ENCODE measurements at regions not wholly inside any gene's neighbourhood (a gene's known extent, or its start where the extent isn't known, plus 50 kb on each side); places are given as distances from the start of the nearest gene placed in this dataset.

DNA sequence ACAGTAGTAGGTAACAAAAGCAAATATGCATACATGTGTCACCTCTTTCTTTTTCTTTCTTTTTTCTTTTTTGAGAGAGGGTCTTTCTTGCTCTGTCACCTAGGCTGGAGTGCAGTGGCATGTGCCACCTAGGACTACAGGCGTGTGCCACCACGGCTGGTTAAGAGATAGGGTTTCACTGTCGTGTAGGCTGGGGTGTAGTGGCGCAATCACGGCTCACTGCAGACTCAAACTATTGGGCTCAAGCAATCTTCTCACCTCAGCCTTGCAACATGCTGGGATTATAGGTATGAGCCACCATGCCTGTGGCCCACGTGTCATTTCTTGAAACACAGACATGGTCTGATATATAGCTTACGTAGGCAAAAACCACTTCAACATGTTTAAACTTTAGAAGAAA, 397.7 kb upstream of the PMFBP1 start:
- intact Hi-C loops (cut with DNase I; ENCODE audit: low total_unique reads): no loop called here
- H3K36me3 ChIP-seq: no peaks in the 10 kb centered on the region
- no peak overlapping the region for H3K4me3 ChIP-seq
- no peak for DNase-seq
- no peaks in the 10 kb centered on the region for H3K4me1 ChIP-seq
- H3K9me3 ChIP-seq: no peaks in the 10 kb centered on the region
- TF ChIP-seq, protein P1, sequence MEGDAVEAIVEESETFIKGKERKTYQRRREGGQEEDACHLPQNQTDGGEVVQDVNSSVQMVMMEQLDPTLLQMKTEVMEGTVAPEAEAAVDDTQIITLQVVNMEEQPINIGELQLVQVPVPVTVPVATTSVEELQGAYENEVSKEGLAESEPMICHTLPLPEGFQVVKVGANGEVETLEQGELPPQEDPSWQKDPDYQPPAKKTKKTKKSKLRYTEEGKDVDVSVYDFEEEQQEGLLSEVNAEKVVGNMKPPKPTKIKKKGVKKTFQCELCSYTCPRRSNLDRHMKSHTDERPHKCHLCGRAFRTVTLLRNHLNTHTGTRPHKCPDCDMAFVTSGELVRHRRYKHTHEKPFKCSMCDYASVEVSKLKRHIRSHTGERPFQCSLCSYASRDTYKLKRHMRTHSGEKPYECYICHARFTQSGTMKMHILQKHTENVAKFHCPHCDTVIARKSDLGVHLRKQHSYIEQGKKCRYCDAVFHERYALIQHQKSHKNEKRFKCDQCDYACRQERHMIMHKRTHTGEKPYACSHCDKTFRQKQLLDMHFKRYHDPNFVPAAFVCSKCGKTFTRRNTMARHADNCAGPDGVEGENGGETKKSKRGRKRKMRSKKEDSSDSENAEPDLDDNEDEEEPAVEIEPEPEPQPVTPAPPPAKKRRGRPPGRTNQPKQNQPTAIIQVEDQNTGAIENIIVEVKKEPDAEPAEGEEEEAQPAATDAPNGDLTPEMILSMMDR (IDR thresholded peaks at IDR 0.05): no peak
- H3K27ac ChIP-seq: no peak overlapping the region
- H3K27me3 ChIP-seq: no peaks in the 10 kb centered on the region

DNA sequence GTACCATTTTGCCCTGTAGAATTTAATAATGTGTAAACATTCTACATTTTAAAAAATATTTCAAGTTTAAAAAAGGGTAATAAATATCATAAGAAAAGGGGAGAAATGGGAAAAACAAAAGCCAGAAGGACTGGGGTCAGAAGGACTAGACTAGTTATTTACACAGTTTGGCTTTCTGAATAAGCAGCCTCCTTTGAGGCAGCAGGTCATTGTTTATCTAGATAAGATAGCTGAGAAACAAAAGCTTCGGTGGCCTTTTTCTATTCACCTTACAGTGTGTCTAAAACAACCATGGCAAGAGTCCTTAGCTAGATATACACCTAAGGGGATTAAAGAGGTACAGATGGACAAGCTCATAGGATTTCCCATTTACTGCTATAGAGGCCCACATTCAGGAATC, 396.5 kb upstream of the PMFBP1 start:
- Histone ChIP-seq H3K27me3 (no peaks in the 10 kb centered on the region), H3K9me3 (no peaks in the 10 kb centered on the region), H3K4me1 (no peaks in the 10 kb centered on the region), H3K36me3 (no peaks in the 10 kb centered on the region), H3K27ac (no peak overlapping the region), H3K4me3 (no peak overlapping the region)
- no peak for DNase-seq
- intact Hi-C loops (cut with DNase I; ENCODE audit: low total_unique reads): no loop called here
- TF ChIP-seq, protein P1 (IDR thresholded peaks at IDR 0.05): no peak

DNA sequence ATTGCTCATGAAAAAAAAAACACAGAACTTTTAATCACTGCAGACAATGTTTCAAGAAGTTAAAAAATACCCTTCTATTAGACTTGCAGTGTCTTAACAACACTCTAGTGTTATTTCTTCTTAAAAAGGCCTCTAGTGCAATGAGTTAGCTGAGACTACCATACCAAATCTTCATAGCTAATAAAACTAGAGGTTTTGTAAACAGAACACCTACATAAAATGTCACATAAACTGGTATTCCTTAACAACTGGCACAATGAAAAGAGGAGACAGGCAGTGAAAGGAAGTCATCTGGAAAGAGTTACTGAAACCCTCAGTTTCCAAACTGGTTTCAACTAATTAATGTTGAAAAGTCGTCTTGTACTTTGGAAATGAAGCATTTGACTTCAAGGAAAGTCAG, 394.2 kb upstream of the PMFBP1 start:
- Histone ChIP-seq H3K4me3 (no peak overlapping the region), H3K4me1 (no peaks in the 10 kb centered on the region), H3K27ac (no peak overlapping the region), H3K9me3 (no peaks in the 10 kb centered on the region), H3K36me3 (no peaks in the 10 kb centered on the region), H3K27me3 (no peaks in the 10 kb centered on the region)
- intact Hi-C loops (cut with DNase I; ENCODE audit: low total_unique reads): no loop called here
- DNase-seq: no peak
- TF ChIP-seq, protein P1 (IDR thresholded peaks at IDR 0.05): no peak

DNA sequence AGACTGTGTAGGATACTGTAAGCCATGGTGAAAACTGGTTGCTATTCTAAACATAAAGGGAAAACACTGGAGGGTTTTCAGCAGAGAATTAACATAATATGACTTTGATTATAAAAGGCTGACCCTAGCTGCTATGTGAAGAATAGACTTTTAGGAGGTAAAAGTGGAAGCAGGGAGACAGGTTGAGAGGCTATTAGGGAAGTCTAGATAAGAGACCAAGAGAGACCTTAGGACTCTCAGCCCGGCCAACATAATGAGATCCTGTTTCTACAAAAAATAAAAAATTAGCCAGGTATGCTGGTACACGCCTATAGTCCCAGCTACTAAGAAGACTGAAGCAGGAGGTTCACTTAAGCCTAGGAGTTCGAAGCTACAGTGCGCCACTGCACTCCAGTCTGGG, 393.2 kb upstream of the PMFBP1 start:
- H3K4me1 ChIP-seq: peaks cover 0 to 8% (median 0%) of the 10 kb centered on the region in 4 donors
- no peaks in the 10 kb centered on the region for H3K36me3 ChIP-seq
- no peak for DNase-seq
- H3K27me3 ChIP-seq: no peaks in the 10 kb centered on the region
- TF ChIP-seq, protein P1 (IDR thresholded peaks at IDR 0.05): no peak
- no peaks in the 10 kb centered on the region for H3K9me3 ChIP-seq
- H3K4me3 ChIP-seq: no peak overlapping the region
- H3K27ac ChIP-seq: no peak overlapping the region
- intact Hi-C loops (cut with DNase I; ENCODE audit: low total_unique reads): no loop called here

DNA sequence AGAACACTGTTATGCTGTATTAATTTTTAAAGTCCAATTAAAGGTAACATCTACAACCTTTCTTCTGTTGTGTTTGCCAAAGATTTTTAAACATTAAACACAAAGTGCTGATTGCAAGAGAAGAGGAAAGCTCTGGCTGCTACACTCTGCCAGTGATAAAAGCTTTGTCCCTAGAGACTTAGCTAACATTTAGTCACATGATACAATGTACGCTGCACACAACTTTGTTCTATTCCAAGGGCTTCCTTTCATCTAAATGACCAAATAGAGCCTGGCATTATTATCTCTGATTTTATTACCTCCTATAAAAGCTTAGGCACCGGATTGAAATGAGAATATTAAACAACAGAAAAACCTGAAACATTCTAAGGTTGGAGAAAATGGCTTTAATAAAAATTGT, 388.7 kb upstream of the PMFBP1 start:
- Histone ChIP-seq H3K4me3 (no peak overlapping the region), H3K9me3 (no peaks in the 10 kb centered on the region), H3K36me3 (no peaks in the 10 kb centered on the region), H3K4me1 (peaks cover 0 to 8% (median 0%) of the 10 kb centered on the region in 4 donors), H3K27ac (no peak overlapping the region), H3K27me3 (no peaks in the 10 kb centered on the region)
- TF ChIP-seq, protein P1 (IDR thresholded peaks at IDR 0.05): no peak
- intact Hi-C loops (cut with DNase I; ENCODE audit: low total_unique reads): no loop called here
- no peak for DNase-seq

DNA sequence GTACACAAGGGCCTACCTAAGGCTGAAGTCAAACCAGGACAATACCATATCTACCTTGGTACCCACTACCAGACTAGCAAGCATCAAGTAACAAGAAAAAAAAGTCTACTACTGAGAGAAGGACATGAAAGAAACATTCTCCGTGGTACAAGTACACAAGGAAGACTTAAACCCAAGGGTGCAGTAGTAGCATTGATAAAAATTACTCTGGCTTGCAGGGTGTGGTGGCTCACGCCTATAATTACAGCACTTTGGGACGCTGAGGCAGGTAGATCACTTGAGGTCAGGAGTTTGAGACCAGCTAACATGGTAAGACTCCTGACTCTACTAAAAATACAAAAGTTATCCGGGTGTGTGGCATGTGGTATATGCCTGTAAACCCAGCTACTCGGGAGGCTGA, 386.5 kb upstream of the PMFBP1 start:
- TF ChIP-seq, protein P1 (IDR thresholded peaks at IDR 0.05): no peak
- no peaks in the 10 kb centered on the region for H3K36me3 ChIP-seq
- intact Hi-C loops (cut with DNase I; ENCODE audit: low total_unique reads): no loop called here
- no peak overlapping the region for H3K27ac ChIP-seq
- H3K4me1 ChIP-seq: peaks cover 0 to 8% (median 0%) of the 10 kb centered on the region in 4 donors
- H3K9me3 ChIP-seq: no peaks in the 10 kb centered on the region
- H3K4me3 ChIP-seq: no peak overlapping the region
- DNase-seq: no peak
- no peaks in the 10 kb centered on the region for H3K27me3 ChIP-seq

Measured in tibial artery (tissue), 4 donors.